ENCODE measurements at regions not wholly inside any gene's neighbourhood (a gene's known extent, or its start where the extent isn't known, plus 50 kb on each side); places are given as distances from the start of the nearest gene placed in this dataset.

DNA sequence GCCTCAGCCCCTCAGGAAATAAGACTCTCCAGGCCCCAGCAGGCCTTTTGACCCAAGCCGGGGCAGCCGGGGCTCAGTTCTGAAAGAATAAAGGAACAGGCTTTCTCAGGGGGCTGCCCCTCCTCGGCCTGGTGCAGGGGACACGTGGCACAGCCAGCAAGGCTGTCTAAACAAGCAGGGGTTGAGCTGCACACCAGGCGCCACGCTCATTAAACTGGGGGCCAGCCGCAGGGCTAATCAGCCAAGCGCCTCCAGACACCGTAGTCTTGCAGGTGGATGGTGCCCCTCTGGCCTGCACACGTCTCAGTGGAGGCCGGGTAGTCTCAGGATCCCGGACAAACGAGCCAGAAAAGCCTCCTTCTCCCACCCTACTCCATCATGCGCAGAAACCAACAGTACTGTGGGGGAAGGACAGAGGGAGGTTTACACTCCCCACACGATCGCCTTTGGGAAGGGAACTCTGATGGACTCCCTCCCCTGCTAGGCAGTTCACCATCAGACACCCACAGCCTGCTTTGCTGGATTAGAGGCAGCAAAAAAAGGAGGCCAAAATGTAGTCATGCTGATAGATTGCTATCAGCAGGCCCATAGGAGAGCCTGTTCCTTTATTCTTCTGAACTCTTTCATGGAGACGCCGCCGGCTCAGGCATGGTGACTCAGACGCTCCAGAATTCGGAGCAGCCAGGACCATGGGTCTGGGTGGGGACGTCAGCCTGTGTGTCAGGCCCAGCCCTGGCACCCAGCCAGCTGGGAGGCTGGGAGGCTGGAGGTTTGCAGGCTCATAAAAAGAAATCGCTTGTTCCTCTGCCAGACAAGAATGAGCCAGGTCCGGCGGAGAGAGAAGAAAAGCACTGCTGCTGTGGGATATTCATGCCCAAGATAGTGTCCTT, 342.4 kb downstream of the BCOR start:
- DNase-seq: no peak

DNA sequence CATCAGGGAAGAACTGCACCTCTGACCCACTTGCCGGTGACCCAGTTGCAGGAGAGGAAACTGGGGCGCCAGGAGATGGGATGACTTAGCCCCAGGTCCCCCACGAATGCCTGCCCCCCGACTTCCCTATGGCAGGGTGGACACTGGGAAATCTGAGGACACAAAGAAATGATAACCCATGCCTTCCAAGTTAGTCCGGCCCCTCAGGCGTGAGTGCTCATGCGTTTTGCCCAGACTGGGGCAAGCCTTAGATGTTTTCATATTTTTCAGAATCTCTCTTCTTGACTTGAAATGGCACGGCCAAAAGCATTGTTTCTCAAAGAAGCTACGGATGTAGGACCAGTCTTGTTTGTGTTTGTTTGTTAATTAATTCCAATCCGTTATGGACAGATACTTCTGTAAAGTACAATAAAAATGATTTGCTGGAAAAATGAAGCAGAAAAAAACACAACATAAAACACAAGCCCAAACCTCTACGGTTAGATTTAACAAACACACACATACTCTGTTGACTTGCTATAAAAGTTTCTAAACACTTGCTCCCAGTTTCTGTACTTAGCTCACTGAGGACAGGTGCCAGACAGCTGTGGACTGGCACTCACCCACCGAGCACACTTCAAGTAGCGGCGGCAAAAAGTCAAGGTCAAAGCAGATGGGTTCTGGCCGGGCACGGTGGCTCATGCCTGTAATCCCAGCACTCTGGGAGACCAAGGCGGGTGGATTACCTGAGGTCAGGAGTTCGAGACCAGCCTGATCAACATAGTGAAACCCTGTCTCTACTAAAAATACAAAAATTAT, 341.5 kb downstream of the BCOR start:
- DNase-seq: no peak

DNA sequence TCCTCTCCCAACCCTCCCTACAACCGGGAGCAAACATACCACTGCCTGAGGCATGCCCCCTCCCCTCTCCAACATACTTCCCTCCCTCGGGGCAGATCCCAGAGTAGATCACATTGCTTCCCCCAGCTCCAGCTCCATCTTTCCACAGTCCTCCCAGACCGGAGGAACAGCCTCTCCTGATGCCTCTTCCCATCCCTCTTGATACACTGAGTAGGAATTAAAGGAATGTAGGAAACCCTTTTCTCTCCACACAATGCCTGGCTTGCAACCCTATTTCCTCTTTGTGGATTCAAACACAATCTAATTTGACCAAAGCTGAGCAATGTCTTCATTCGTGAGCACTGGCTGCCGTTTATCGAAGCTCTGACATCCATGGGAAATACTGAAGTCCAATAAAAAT, 339.8 kb downstream of the BCOR start:
- DNase-seq: no peak

DNA sequence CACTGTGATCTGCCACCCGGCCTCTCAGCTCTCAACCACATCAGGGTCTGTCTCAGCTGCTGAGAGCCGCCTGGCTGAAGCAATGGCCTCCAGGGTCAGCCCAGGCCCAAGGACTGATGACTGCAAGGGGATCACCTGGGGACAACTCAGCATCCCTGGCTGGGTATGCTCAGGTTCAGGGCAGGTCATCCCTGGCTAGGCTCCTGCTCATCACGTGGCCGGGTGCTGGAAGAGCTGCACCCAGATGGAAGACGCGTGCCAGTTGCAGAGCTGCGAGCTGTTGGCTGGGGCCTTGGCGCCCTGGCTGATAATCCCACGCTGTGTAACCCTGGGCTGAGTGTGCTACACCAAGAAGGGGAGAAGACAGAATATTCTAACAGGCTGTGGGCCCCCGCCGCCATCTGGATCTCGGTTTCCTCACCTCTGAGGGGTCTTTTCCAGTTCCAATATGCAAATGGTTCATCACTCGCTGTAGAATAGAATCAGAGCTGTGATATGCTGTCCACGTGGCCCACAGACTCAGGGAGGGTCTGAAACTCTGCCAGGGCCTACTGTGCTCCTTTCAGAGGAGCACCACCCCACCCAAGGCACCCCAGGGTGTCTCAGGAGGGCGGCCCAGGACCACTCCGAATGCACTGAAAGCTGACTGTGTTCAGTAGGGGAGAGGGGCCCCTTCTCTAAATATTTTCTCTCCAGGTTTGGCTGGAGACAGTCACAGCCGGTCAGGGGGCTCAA, 338.8 kb downstream of the BCOR start:
- DNase-seq: no peak

DNA sequence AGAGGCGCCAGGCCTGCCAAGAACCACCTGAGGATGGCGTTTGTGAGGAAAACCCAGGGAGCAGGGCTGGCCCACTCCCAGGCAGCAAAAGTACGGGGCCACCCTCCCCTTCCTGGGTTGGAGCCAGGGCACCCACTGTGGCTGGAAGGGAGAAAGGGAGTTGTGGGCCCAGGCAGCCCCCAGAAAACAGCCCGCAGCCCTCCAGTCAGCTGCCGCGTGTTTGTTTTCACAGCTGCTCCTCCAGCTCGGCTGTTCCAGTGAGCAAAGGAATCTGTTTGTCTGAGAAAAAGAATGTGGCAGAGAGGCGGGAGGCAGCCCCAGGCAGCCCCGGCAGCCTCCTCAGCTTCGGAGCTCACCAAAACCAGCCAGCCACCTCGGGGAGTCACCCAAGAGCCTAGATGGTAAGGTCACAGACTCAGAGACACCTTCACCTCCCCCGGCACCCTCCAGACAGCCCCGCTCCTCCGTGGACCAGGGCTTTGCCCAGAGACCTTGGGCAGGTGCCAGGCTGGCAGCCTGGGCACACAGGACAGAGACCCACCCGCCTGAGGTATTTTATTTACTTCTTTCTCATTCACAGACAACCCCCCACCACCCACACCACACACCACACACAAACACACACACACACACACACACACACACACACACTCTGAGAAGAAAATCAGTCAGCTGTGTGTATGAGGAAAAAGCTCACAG, 338.1 kb downstream of the BCOR start:
- no peak for DNase-seq

DNA sequence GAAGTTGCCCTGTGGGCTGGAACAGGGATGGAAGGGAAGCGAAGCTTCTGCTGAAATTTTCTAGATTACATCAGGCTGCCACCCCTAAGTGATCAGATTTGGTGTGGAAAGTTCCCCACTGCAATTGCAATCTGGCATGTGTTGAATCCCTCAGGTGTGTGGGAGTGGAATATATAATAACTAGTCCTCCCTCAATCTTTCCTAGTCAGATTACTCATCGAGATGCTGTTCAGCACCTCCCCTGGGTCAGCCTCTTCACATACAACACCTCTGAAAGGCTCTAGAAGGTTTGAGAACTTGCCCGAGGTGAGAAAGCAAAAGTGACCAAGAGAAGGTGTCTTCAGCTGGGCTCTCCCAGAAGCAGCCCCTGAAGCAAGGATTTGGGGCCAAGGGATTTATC, 336.8 kb downstream of the BCOR start:
- DNase-seq: no peak

DNA sequence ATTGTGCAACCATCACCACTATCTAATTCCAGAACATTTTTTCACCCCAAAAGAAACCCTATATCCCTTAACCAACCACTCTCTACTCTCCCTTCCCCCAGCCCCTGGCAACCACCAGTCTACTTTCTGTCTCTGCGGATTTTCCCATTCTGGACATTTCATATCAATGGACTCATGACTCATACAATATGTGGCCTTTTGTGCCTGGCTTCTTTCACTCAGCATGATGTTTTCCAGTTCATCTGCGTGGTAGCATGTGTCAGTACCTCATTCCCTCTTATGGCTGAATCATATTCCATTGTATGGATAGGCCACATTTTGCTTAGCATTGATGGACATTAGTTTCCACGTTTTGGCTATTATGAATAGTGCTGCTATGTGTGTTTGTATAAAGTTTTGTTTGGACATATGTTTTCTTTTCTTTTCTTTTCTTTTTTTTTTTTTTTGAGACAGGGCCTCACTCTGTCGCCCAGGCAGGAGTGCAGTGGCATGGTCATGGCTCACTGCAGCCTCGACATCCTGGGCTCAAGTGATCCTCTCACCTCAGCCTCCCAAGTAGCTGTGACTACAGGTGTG, 335.4 kb downstream of the BCOR start:
- DNase-seq: no peak

DNA sequence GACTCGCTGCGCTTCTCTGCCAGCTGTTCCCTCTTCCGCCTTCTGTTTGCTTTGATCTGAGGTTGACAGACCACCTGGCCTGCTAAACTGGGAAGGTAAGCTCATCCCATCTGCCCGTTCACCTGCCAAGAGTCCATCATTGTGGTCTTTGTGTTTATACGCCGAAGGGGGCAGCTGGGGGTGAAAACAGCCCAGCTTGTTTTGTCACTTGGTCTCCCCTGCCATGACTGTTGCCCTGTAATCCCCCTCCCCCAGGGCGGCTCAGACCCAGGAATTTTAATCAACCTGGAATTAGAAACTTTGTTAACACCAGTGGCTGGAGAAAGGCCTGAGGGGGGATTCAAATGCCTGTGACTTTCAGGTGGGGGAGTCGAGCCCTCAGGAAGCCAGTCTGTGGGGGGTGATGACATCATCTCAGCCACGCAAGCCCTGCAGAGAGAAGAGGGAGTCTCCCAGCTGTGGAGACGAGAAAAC, 333.3 kb downstream of the BCOR start:
- no peak for DNase-seq

DNA sequence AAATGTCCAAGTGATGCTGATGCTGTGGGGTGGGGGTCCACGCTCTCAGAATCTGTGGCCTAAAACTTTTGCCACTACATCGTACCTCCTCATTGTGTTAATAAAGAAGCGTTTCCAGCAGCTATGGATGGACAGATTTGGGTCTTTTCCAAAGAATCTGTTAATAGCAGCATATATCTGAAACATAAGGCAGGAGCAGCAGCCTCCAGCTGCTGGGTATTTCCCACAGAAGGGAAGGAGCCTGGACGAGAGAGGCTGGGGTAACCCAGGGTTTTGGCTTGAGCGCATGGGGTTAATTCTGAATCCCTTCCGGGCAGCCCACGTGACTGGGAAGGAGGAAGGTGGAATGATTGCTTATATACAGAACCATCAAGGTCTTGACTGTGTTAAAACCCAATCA, 332.4 kb downstream of the BCOR start:
- no peak for DNase-seq

DNA sequence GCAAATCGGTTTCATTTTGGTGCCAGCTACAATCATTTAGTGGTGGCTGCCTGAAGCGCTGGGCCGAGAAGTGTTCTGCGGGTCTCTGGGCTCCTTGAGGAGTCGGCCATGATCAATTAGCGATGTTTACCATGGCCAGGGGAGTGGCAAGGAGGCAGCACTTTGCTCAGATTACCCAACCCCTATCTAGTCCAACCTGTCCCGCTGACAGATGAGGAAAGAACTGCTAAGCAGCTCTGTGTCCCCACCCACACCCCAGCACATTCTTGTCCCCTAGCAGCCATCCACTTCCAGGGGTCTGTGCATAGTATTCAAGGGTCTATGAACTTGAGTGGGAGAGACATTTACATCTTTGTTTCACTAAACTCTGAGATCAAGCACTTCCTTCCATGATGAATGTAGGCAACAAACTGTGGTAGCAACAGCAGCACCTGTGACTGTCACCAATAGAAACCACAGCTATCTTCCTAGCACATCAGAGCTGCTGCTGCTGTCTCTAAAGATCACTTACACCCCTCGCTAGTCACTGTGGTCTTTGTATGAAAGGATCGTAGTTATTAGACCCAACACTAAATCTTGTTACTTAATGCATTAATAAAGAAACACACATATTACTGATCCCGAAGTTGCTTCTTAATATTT, 331.6 kb downstream of the BCOR start:
- DNase-seq: peak; percentile 48

DNA sequence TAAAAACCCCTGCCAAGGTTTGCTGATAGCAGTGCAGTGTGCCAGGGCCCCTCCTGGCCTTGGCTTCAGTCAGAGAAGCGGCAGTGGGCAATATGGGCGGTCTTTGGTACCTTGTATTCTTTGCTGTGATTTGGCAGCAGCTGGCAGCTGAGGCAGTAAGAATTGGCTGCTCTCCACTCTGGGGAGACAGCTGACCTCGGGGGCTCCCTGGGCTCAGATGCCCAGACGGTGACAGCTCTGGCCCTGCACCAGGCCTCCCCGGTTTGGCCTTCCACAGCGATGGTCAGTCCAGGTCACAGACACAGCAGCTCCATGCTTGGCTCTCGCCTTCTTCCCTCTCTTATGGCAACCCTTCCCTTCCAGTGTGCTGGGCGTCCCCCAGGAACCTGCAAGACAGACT, 330.9 kb downstream of the BCOR start:
- DNase-seq: no peak

DNA sequence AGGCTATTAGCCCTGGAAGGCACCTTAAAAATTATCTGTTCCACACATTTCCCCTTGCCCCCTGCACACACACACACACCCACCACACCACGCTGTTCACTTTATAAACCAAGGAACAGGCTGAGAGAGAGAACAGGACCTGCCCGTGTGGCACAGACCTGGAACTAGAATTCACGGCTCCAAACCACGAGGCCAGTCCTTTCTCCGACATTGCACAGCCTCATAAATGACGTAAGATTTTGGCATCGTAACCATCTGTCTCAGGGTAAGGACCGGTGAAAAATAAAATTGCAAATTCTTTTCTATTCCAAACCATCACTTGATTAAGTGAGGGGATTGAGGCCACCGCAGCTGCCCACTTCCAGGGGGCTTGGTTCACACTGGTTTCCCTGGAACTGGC, 330.3 kb downstream of the BCOR start:
- no peak for DNase-seq

DNA sequence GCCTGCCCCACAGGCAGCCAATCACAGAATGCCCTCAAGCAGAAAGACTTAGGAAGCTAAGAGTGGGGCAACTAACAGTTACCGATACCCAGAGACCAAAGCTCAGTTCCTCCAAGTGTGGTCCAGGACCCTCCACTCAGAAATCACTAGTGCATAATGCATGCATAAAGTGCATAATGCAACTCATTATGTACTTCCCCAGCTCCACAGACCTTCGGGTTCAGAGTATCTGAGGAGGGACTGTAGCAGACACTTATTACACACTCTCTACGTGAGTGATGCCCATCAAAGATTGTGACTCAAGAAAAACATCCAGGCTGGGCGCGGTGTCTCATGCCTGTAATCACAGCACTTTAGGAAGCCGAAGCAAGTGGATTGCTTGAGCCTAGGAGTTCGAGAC, 328.0 kb downstream of the BCOR start:
- no peak for DNase-seq

DNA sequence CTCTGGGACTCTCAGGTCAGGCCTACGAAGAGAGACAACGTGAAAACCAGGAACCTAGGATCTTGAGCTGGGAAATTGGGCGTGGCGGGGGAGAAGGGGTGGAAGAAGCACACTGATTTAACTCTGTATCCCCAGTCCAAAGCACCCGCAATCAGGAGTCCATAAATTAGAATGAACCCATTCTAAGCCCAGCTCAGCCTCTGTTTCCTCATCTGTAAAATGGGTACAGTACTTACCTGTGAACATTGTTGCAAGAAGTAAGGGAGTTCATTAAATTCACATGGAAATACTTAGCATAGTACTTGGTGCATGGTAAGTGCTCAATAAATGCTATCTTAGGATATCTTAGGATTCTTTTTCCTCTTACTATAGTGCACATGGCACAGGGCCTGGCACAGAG, 326.7 kb downstream of the BCOR start:
- DNase-seq: no peak

DNA sequence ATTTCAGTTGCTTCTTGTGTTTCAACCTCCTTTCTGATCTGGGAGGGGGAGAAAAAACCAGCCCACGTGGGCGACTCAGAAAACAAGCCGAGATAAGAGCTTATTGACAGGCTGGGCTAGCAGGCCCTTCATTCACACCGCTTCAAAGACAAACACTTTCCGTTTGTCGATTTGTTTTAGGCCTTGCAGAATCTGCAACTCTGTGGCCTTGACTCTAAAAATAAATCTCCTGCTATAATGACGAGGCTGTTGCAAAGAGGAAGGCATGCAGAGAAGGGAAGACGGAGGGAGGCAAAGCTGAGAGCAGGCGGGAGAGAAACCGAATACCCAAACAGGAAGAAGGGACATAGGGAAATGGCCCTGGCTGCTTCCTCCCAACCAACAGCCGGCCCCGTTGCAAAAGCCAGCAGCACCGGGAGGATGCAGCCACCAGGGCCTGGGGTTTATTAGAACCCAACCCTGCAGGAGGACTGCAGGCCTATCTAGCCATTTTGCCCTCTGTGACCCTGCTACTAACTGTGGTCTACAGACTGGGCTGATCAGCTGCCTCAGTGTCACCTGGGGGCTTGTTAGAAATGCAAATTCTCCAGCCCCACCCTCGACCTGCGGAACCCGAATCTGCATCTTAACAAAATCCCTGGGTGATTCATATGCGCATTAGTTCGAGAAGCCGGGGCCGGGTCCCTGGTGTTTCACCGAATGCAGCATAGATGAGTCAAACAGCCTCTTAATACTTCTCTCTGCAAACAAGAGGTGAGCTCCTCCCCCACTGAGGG, 325.5 kb downstream of the BCOR start:
- peak; percentile 79 for DNase-seq

DNA sequence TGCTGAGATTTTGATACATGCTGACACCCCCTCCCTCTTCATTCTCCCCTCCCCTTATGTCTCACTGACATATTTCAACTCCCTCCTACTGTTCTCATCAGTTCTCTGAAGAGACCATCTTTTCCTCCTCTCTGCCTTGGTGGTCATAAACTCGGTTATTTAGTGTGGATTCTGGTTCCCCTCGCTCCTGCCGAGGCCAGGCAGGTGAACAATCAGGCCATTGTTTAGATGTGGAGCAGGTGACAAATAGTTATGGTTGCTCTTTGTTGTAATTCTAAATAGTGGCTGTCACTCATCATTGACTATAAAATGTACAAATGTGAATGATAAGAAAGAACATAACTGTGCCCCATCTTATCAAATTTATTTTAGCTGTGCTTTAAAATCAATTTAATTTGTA, 324.6 kb downstream of the BCOR start:
- DNase-seq: no peak

DNA sequence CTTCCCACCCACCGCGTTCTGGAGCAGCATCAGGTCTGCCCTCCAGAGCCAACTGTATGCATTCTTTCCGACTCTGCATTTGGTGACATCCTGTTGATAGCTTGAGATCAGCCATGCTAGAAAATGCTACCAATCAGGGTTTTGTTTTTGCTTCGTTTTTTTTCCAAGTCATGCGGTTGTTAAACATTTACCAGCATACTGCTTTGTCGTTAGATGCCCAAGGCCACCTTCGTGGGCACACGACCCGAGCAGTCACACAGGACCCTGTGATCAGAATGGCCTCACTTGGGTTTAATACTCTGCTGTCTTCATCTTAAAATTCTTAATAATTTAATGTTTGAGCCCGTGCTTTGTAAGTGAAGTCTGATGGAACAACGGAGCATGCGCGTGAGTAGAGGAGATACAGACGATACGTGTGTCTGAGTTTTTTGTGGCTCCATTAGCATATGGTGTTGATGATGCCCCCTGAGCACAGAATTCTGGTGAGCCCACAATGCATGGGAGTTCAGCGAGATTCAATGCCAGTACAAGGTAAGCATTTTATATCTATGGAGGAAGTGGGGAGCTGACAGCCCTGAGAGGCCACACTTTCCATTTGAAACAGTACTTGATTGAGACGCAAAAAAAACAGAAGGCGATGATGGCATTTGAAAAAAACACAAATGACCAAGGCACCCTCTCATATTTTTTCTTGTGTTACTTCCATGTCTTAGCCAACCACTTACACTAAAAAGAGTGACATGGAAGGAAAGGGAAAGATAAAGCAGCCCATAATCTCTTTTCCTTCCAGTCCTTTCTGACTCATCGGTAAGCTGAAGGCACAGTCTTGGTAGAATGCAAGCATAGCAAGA, 323.6 kb downstream of the BCOR start:
- DNase-seq: peak; percentile 44

DNA sequence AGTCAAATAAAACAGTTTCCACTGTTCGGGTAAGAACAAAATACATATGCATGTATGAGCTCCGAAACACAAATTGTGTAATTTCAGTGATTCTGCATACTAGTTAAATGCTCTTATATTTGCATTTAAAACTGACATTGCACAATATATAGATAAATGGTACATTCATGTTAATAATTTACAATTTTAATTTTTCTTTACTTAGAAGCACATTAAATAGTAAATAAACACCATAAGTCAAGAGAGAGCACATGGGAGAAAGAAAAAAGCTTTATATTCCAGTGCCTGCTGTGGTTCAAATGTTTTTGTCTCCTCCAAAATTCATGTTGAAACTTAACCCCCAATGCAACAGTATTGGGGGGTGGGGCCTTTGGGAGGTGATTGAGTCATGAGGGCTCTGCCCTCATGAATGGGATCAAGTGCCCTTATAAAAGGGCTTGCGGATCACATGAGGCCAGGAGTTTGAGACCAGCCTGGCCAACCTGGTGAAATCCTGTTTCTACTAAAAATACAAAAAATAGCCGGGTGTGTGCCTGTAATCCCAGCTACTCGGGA, 322.9 kb downstream of the BCOR start:
- DNase-seq: no peak

DNA sequence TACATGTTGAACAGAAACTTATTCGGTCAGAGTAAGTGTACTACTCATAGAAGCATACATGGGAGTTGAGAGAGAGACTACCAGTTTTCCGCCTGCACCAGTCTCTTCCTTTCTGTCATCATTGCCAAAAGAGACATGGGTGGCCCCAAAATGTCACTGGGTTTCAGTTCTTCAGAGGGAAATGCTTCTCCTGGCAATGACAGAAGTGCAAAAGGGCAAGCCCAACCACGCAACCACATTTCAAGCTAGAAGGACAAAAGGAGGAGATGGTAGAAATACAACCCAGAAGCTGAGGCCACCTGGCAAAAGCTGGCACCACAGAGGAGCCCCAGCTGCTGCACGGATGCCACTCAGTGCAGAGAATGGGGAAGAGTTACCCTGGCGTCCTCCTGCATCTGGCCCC, 320.1 kb downstream of the BCOR start:
- peak; percentile 21 for DNase-seq
